Tibial artery (tissue), 4 donors: ENCODE measurements at regions not wholly inside any gene's neighbourhood (a gene's known extent, or its start where the extent isn't known, plus 50 kb on each side); places are given as distances from the start of the nearest gene placed in this dataset.

Experiments
- DNase-seq, 2 donors: peaks; one replicate each; pipeline ENCODE4 v3.0.0-alpha.2; 2019
- H3K27ac ChIP-seq, 2 donors: fragments of 200-600 bp; sonication (generic) in 1 of 2; 1 replicate in 1 of 2; 2 replicates in 1 of 2; pipeline ENCODE4 v1.5.1; 2018 to 2019; ENCODE audit warnings: mild to moderate bottlenecking in 1 of 2
- H3K27me3 ChIP-seq, 2 donors: fragments of 200-600 bp; sonication (generic) in 1 of 2; one replicate each; pipeline versions ENCODE4 v1.5.1 to v1.6.0; 2016 to 2019
- H3K36me3 ChIP-seq, 3 donors: fragments of 200-600 bp; sonication (generic) in 2 of 3; one replicate each; pipeline ENCODE4 v1.5.1; 2016 to 2019; ENCODE audit warnings: mild to moderate bottlenecking in 2 of 3
- H3K4me1 ChIP-seq, 4 donors: fragments of 200-600 bp; sonication (generic) in 2 of 4; 1 replicate in 3 of 4; 2 replicates in 1 of 4; pipeline ENCODE4 v1.5.1; 2016 to 2019
- H3K4me3 ChIP-seq, 2 donors: fragments of 200-600 bp; sonication (generic) in 1 of 2; 1 replicate in 1 of 2; 2 replicates in 1 of 2; pipeline ENCODE4 v1.5.1; 2018 to 2019; ENCODE audit warnings: mild to moderate bottlenecking in 2 of 2
- H3K9me3 ChIP-seq, 3 donors: fragments of 200-600 bp; sonication (generic) in 1 of 3; one replicate each; pipeline ENCODE4 v1.5.1; 2016 to 2019
- intact Hi-C: fragments of 100-400 bp; cut with DNase I; formaldehyde crosslinking; loops from one replicate; pipeline ENCODE4 v1.15.0; 2023; ENCODE audit warnings: low total_unique reads
- TF ChIP-seq, protein P1 (sequence below), 2 experiments: fragments of 200-600 bp in 1 of 2; fragments of 450-650 bp in 1 of 2; IDR thresholded peaks; one replicate each; pipeline ENCODE4 v1.5.1; 2017 to 2019; ENCODE audit warnings: antibody characterized with exemption in 2 of 2, mild to moderate bottlenecking in 1 of 2, moderate library complexity in 1 of 2

DNA sequence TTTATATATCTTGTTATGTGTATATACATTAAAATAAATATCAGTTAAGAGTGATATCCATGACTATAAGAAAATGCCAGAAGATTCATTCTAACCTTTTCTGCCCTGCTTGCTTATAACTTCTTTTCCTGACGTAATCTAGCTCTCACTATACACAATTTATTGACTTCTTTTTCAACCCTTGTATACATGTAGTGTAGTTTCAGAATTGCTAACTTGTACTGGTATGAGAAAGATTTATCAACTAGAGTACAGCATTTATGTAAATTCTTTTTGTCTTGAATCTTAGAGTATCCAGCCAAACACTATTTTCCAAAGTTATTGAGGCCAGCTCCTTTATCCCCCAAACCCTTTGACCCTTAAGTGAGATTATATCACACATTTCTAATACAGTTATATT, 798.0 kb upstream of the RAB6C start:
- no peak overlapping the region for H3K27ac ChIP-seq
- intact Hi-C loops = no loop called here
- H3K9me3 ChIP-seq = no peaks in the 10 kb centered on the region
- peaks cover 0 to 5% (median 2%) of the 10 kb centered on the region in 4 donors for H3K4me1 ChIP-seq
- TF ChIP-seq, protein P1, sequence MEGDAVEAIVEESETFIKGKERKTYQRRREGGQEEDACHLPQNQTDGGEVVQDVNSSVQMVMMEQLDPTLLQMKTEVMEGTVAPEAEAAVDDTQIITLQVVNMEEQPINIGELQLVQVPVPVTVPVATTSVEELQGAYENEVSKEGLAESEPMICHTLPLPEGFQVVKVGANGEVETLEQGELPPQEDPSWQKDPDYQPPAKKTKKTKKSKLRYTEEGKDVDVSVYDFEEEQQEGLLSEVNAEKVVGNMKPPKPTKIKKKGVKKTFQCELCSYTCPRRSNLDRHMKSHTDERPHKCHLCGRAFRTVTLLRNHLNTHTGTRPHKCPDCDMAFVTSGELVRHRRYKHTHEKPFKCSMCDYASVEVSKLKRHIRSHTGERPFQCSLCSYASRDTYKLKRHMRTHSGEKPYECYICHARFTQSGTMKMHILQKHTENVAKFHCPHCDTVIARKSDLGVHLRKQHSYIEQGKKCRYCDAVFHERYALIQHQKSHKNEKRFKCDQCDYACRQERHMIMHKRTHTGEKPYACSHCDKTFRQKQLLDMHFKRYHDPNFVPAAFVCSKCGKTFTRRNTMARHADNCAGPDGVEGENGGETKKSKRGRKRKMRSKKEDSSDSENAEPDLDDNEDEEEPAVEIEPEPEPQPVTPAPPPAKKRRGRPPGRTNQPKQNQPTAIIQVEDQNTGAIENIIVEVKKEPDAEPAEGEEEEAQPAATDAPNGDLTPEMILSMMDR (IDR thresholded peaks at IDR 0.05) = no peak
- no peak for DNase-seq
- H3K4me3 ChIP-seq = no peak overlapping the region
- H3K36me3 ChIP-seq = no peaks in the 10 kb centered on the region
- H3K27me3 ChIP-seq = no peaks in the 10 kb centered on the region

DNA sequence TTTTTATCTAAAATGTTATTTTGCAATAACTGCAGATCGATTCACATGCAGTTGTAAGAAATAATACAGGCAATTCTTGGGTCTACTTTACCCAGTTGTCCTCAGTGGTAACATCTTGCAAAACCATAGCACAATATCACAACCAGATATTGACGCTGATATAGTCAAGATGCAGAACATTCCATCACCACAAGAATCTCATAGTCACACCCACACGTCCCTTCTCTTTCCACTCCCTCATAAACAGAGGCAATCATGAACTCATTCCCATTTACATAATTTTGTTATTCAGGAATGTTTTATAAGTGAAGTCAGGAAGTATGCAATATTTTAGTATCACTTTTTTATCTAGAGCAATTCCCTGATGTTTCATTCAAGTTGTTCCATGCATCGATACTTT, 797.5 kb upstream of the RAB6C start:
- Histone ChIP-seq H3K9me3 (no peaks in the 10 kb centered on the region), H3K27me3 (no peaks in the 10 kb centered on the region), H3K36me3 (no peaks in the 10 kb centered on the region), H3K4me3 (no peak overlapping the region), H3K4me1 (peaks cover 0 to 5% (median 2%) of the 10 kb centered on the region in 4 donors), H3K27ac (no peak overlapping the region)
- intact Hi-C loops = no loop called here
- DNase-seq = no peak
- TF ChIP-seq, protein P1 (IDR thresholded peaks at IDR 0.05) = no peak

DNA sequence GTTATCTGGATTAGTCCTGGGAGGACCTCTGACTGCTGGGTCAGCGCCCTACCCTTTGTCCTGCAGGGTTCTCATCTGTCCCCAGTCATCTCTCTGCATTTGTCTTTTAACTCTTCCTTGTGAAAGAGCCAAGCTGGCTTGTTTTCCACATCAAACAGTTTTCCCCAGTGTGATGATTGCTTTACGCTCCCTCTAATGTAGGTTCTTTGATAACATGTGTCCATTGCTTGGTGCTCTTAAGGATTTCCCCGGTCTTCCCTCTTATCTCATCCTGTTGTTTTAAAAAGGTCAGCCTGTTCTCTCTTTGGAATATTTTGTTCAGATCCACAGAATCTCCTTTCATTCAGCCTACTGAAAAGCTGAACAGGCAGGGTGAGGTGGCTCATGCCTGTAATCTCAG, 792.1 kb upstream of the RAB6C start:
- no peak for DNase-seq
- no peak overlapping the region for H3K4me3 ChIP-seq
- H3K36me3 ChIP-seq = no peaks in the 10 kb centered on the region
- TF ChIP-seq, protein P1 (IDR thresholded peaks at IDR 0.05) = no peak
- intact Hi-C loops = no loop called here
- no peaks in the 10 kb centered on the region for H3K4me1 ChIP-seq
- no peaks in the 10 kb centered on the region for H3K27me3 ChIP-seq
- no peak overlapping the region for H3K27ac ChIP-seq
- no peaks in the 10 kb centered on the region for H3K9me3 ChIP-seq

DNA sequence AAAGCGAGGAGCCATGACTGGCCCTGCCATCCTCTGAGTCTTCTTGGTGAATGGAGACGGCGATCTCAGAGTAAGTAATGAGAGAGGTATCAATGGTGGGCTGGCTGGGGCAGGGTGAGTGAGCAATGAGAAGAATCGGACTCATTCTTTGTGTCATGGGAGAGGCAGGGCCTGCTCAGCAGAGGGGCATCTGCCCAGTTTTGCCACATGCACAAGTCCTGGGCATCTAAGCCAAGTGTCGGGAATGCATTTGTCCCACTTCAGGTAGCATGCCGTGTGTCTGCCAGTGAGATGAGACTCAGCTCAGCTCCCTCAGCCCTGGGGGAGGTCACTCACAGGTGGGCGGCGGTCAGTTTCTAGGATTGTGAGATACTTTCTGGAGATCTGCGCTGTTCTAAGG, 791.0 kb upstream of the RAB6C start:
- H3K27me3 ChIP-seq = no peaks in the 10 kb centered on the region
- intact Hi-C loops = no loop called here
- no peaks in the 10 kb centered on the region for H3K4me1 ChIP-seq
- no peak overlapping the region for H3K27ac ChIP-seq
- TF ChIP-seq, protein P1 (IDR thresholded peaks at IDR 0.05) = no peak
- H3K4me3 ChIP-seq = no peak overlapping the region
- H3K9me3 ChIP-seq = no peaks in the 10 kb centered on the region
- H3K36me3 ChIP-seq = no peaks in the 10 kb centered on the region
- no peak for DNase-seq

DNA sequence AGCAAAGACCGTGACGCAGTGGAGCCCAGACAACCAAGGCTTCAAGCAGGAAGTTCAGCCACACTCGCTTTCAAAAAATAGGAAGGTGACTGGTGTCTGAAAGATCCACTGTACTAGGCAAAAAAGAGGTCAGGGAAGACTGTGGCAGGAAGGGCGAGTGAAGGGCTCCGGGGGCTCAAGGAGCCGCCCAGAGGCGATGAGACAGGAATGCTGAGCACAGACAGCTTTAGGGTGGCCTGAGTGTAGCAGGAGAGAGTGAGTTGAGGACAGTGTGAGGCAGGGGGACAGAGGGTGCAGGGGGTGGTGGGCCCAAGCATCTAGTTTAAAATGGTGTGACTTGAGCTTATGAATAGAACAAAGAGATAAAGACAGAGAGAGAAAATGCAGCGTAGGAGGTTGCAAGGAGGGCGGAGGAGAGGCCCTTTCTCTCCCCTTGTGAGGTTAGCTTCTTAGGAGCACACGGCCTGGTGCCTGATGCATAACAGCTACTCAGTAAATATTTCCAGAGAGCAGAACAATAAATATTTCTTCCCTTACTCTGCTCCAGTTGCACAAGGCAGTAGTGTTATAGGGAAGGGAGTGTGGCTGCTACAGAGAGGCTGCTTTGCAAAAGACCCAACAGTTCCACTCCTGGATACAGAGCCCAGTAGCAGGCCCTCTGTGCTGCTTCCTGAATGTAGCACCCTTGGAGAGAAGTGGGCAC, 789.7 kb upstream of the RAB6C start:
- no peak overlapping the region for H3K27ac ChIP-seq
- intact Hi-C loops = no loop called here

More for the DNA sequence above, 789.7 kb upstream of the RAB6C start:
- Histone ChIP-seq H3K4me1 (no peaks in the 10 kb centered on the region), H3K4me3 (no peak overlapping the region), H3K36me3 (no peaks in the 10 kb centered on the region), H3K9me3 (no peaks in the 10 kb centered on the region), H3K27me3 (no peaks in the 10 kb centered on the region)
- TF ChIP-seq, protein P1 (IDR thresholded peaks at IDR 0.05) = no peak
- no peak for DNase-seq
